Calu3 (cell line): ENCODE measurements at regions not wholly inside any gene's neighbourhood (a gene's known extent, or its start where the extent isn't known, plus 50 kb on each side); places are given as distances from the start of the nearest gene placed in this dataset.

ENCODE experiments used
- BruUV-seq: library from RNA; stranded (reverse); fragments of 400-500 nt; replicated peaks from 2 replicates; lab custom pipeline; 2021; lab: Mats Ljungman, UMichigan
- CTCF ChIA-PET: fragments of 300-600 bp; sonication (Branson Sonifier 250); formaldehyde crosslinking; loops from one replicate; lab custom pipeline; 2022; ENCODE audit warnings: antibody characterized with exemption; lab: Charles Lee
- DNase-seq: peaks from one replicate; pipeline ENCODE4 v3.0.0; 2022
- H3K27ac Mint-ChIP-seq: one replicate; pipeline ENCODE4 v1.8.0; 2022; ENCODE audit warnings: mixed read lengths; ENCODE audit not compliant: unreplicated experiment
- H3K27me3 Mint-ChIP-seq: one replicate; pipeline ENCODE4 v1.8.0; 2022; ENCODE audit warnings: mixed read lengths; ENCODE audit not compliant: unreplicated experiment
- H3K36me3 Mint-ChIP-seq: one replicate; pipeline ENCODE4 v1.8.0; 2022; ENCODE audit warnings: mild to moderate bottlenecking, moderate library complexity, mixed read lengths; ENCODE audit not compliant: insufficient read depth, unreplicated experiment
- H3K4me1 Mint-ChIP-seq: one replicate; pipeline ENCODE4 v1.8.0; 2022; ENCODE audit warnings: mild to moderate bottlenecking, low read depth, mixed read lengths; ENCODE audit not compliant: unreplicated experiment
- H3K4me3 Mint-ChIP-seq: one replicate; pipeline ENCODE4 v1.8.0; 2022; ENCODE audit warnings: mild to moderate bottlenecking, low read depth, moderate library complexity, mixed read lengths; ENCODE audit not compliant: unreplicated experiment
- H3K9me3 Mint-ChIP-seq: one replicate; pipeline ENCODE4 v1.8.0; 2022; ENCODE audit warnings: low read depth, mixed read lengths; ENCODE audit not compliant: unreplicated experiment
- intact Hi-C: fragments of 100-400 bp; cut with micrococcal nuclease; formaldehyde crosslinking; loops from one replicate; pipeline ENCODE4 v1.10.0; 2022; ENCODE audit not compliant: unreplicated experiment
- TF ChIP-seq, protein P1 (sequence below): fragments of 200-600 bp; IDR thresholded peaks from one replicate; pipeline ENCODE4 v1.8.0; 2022; ENCODE audit warnings: antibody characterized with exemption; ENCODE audit not compliant: unreplicated experiment

DNA sequence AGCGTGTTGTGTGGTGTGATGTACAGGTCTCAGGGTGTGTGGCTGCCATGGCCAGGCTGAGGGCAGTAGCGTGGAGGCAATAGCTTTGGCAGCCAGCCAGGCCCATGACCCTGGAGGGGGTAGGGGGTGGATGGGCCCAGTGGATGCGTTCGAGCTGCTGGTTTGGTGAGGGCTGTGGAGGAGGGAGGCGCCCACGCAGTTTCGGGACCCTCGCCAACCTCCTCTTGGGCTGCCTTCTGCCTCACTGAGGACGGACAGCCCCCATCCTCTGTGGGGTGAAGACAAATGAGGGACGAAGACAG is 238.6 kb upstream of the GSE1 start:
- H3K4me3 Mint-ChIP-seq = no peak overlapping the region
- TF ChIP-seq, protein P1, sequence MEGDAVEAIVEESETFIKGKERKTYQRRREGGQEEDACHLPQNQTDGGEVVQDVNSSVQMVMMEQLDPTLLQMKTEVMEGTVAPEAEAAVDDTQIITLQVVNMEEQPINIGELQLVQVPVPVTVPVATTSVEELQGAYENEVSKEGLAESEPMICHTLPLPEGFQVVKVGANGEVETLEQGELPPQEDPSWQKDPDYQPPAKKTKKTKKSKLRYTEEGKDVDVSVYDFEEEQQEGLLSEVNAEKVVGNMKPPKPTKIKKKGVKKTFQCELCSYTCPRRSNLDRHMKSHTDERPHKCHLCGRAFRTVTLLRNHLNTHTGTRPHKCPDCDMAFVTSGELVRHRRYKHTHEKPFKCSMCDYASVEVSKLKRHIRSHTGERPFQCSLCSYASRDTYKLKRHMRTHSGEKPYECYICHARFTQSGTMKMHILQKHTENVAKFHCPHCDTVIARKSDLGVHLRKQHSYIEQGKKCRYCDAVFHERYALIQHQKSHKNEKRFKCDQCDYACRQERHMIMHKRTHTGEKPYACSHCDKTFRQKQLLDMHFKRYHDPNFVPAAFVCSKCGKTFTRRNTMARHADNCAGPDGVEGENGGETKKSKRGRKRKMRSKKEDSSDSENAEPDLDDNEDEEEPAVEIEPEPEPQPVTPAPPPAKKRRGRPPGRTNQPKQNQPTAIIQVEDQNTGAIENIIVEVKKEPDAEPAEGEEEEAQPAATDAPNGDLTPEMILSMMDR = no peak
- intact Hi-C loops = no loop called here
- H3K9me3 Mint-ChIP-seq = no peaks in the 10 kb centered on the region
- H3K27me3 Mint-ChIP-seq = peaks cover 53% of the 10 kb centered on the region
- H3K4me1 Mint-ChIP-seq = no peaks in the 10 kb centered on the region
- DNase-seq = no peak
- CTCF ChIA-PET = no interaction called here
- H3K27ac Mint-ChIP-seq = no peak overlapping the region
- no peaks in the 10 kb centered on the region for H3K36me3 Mint-ChIP-seq
- BruUV-seq = no TSS peak

DNA sequence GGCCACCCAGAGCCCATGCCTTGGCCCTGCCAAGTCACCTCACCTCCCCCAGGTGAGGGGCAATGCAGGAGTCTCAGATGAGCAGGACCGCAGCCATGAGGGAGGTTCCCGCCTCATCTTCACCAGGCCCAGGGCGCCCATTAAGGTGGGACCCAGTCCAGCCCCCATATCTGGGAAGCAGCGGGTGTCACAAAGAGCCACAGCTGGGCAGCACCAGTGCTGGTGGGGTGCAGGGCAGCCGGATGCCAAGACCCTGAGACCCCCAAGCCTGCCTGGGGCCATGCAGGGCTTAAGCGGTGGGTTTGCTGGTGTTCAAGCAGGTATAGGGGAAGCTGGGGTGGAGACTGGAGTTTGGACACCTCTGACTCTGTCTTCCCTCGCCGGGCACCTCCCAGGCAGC is 237.8 kb upstream of the GSE1 start:
- Mint-ChIP-seq H3K36me3 (no peaks in the 10 kb centered on the region), H3K4me1 (no peaks in the 10 kb centered on the region), H3K27ac (no peak overlapping the region), H3K27me3 (peaks cover 56% of the 10 kb centered on the region), H3K9me3 (no peaks in the 10 kb centered on the region), H3K4me3 (no peak overlapping the region)
- BruUV-seq = no TSS peak
- intact Hi-C loops = no loop called here
- CTCF ChIA-PET = interaction anchor here (1.3 kb wide), 1 partner anchor 41 kb away, joined by 3 read pairs; no protein-coding TSS in a partner anchor
- no peak for DNase-seq
- TF ChIP-seq, protein P1 = no peak

DNA sequence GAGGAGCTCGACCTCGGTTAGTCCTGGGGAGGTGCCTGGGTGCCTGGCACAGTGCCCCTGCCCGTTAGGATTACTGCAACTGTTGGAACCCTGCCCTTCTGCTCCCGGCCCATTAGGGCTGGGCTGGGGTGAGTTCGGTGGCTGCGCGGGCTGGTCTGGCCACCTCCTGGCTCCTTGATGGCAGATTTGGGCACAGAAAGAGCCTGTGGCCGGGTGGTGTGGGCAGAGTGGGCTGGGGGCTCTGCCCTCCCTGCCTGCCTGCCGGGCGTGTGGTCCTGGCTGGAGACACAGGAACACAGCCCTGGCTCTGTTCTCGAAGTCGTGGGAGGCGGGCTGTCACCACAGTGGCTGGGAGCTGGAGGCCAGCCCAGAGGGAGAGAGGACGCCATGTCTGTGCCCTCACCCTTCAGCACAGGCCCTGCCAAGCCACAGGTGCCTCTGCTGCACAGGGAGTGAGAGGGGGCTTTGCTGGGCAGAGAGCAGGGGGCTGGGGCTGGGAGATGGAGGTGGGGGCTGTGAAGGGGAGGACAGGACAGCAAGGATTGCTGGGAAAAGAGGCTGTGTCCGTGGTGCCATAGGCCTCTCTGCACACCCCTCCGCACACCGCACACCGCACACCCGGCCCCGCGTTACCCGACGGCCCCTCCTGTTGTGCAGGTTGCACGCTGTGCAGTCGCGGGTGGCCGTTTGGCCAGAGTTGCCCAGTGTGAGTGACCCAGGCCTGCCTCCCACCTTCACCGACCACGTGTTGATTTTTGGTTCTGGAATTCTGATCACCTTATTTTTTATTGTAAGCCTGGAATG is 236.6 kb upstream of the GSE1 start:
- Mint-ChIP-seq H3K4me3 (no peak overlapping the region), H3K27me3 (peaks cover 68% of the 10 kb centered on the region), H3K36me3 (no peaks in the 10 kb centered on the region), H3K4me1 (no peaks in the 10 kb centered on the region), H3K9me3 (no peaks in the 10 kb centered on the region), H3K27ac (no peak overlapping the region)
- TF ChIP-seq, protein P1 = no peak
- no peak for DNase-seq
- intact Hi-C loops = no loop called here
- CTCF ChIA-PET = interaction anchor here (0.6 to 1.3 kb wide), 2 partner anchors 40 to 86 kb away, joined by 3 read pairs; no protein-coding TSS in a partner anchor
- no TSS peak for BruUV-seq

DNA sequence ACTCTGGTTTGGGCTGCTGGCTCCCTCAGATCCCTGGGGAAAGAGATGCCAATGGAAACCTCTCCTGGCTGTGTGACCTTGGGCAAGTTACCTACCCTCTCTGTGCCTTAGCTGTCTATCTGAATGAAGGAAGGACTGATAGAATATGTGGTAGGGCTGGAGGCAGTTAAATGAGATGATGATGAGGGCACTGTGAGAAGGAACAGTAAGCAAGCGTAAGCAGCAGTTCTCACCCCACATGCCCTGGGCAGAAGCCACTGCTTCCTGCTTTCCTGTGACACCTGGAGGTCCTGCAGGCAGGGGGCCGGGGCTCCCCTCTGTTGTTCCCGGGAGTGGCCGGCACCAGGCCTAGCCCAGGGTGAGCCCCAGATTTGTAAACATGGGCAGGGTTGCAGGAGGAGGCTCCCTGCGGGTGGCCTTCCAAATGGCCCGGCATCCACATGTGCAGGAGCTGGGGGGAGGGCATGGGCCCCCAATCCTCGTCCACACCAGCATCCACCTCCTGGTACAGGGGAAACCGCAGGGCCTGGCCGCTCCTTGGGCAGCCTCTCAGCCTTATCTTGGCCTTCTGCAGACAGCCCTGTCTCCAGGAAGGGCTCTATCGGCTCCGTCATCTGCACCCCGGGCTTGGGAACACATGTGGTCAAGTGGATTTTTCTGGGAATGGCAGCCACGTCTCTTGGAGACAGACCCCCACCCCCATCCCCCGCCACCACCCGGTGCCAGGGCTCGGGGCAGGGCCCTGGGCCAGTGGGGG is 235.6 kb upstream of the GSE1 start:
- H3K4me3 Mint-ChIP-seq = no peak overlapping the region

More for the DNA sequence above, 235.6 kb upstream of the GSE1 start:
- no peak for DNase-seq
- CTCF ChIA-PET = no interaction called here
- no TSS peak for BruUV-seq
- no peaks in the 10 kb centered on the region for H3K4me1 Mint-ChIP-seq
- no peaks in the 10 kb centered on the region for H3K9me3 Mint-ChIP-seq
- no peak overlapping the region for H3K27ac Mint-ChIP-seq
- intact Hi-C loops = no loop called here
- TF ChIP-seq, protein P1 = no peak
- no peaks in the 10 kb centered on the region for H3K36me3 Mint-ChIP-seq
- peaks cover 79% of the 10 kb centered on the region for H3K27me3 Mint-ChIP-seq
